Esophagus muscularis mucosa (tissue), 4 donors: ENCODE measurements at regions not wholly inside any gene's neighbourhood (a gene's known extent, or its start where the extent isn't known, plus 50 kb on each side); places are given as distances from the start of the nearest gene placed in this dataset.

Experiments used
- CTCF ChIP-seq, 3 experiments: fragments of 200-600 bp in 2 of 3; fragments of 450-650 bp in 1 of 3; sonication (generic) in 2 of 3; IDR thresholded peaks; one replicate each; pipeline ENCODE4 v1.5.1; 2017 to 2019; ENCODE audit warnings: antibody characterized with exemption in 3 of 3, mild to moderate bottlenecking in 2 of 3, moderate library complexity in 1 of 3
- EP300 ChIP-seq: sonication (generic); formaldehyde crosslinking; IDR thresholded peaks from one replicate; pipeline ENCODE4 v1.6.1; 2017; ENCODE audit warnings: antibody characterized with exemption
- POLR2A ChIP-seq: fragments of 450-650 bp; IDR thresholded peaks from one replicate; pipeline ENCODE4 v1.6.1; 2017; ENCODE audit warnings: antibody characterized with exemption, moderate library complexity, mild to moderate bottlenecking, low read depth
- POLR2AphosphoS5 ChIP-seq, 2 donors: sonication (generic); formaldehyde crosslinking; IDR thresholded peaks; one replicate each; pipeline ENCODE4 v1.6.1; 2017; ENCODE audit warnings: antibody characterized with exemption in 2 of 2

DNA sequence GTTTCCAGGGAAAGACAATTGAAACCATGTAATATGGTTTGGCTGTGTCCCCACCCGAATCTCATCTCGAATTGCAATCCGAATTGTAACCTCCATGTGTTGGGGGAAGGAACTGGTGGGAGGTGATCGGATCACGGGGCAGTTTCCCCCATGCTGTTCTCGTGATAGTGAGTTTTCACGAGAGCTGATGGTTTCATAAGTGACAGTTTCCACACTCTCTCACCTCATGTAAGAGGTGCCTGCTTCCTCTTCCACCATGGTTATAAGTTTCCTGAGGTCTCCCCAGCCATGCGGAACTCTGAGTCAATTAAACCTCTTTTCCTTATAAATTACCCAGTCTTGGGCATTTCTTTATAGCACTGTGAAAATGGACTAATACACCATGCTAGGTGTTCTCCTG, 148.3 kb upstream of the CADM1 start:
- TF ChIP-seq POLR2A (no peak), CTCF (IDR thresholded peaks at IDR 0.05) (no peak), POLR2AphosphoS5 (IDR thresholded peaks at IDR 0.05) (no peak), EP300 (no peak)
